BLaER1 treated with 17β-estradiol and CSF1 and Interleukin-3, amounts not matched to agents 10 nM and 100 nM (cell line): ENCODE measurements at regions not wholly inside any gene's neighbourhood (a gene's known extent, or its start where the extent isn't known, plus 50 kb on each side); places are given as distances from the start of the nearest gene placed in this dataset.

Experiments used
- H3K27ac ChIP-seq, 11 experiments: shearing (Covaris generic); formaldehyde crosslinking; 2 replicates each; pipeline ENCODE4 v1.8.1; 2022
- H3K27me3 ChIP-seq, 11 experiments: shearing (Covaris generic); formaldehyde crosslinking; 2 replicates each; pipeline ENCODE4 v1.8.1; 2022
- H3K36me3 ChIP-seq, 11 experiments: shearing (Covaris generic); formaldehyde crosslinking; 2 replicates each; pipeline ENCODE4 v1.8.1; 2022
- H3K4me1 ChIP-seq, 10 experiments: shearing (Covaris generic); formaldehyde crosslinking; 2 replicates each; pipeline ENCODE4 v1.8.1; 2022
- H3K4me2 ChIP-seq, 11 experiments: shearing (Covaris generic); formaldehyde crosslinking; 2 replicates each; pipeline ENCODE4 v1.8.1; 2022
- H3K4me3 ChIP-seq, 10 experiments: shearing (Covaris generic); formaldehyde crosslinking; 2 replicates each; pipeline ENCODE4 v1.8.1; 2022
- H3K9ac ChIP-seq, 11 experiments: shearing (Covaris generic); formaldehyde crosslinking; 2 replicates each; pipeline ENCODE4 v1.8.1; 2022
- H3K9me3 ChIP-seq, 11 experiments: shearing (Covaris generic); formaldehyde crosslinking; replicated peaks in 1 of 11; 2 replicates each; pipeline ENCODE4 v1.8.1; 2022
- H4K20me1 ChIP-seq, 11 experiments: shearing (Covaris generic); formaldehyde crosslinking; 2 replicates each; pipeline ENCODE4 v1.8.1; 2022
- Cebpa-rat ChIP-seq, 11 experiments: shearing (Covaris generic); IDR thresholded peaks; 2 replicates each; pipeline ENCODE4 v1.8.1; 2022

- H3K4me1 ChIP-seq = no peaks in the 10 kb centered on the region
- H3K27ac ChIP-seq = no peak overlapping the region
- no peaks in the 10 kb centered on the region for H4K20me1 ChIP-seq
- H3K9me3 ChIP-seq = no peaks in the 10 kb centered on the region
- no peak overlapping the region for H3K4me2 ChIP-seq
- no peak for TF ChIP-seq Cebpa-rat (IDR thresholded peaks at IDR 0.05)
- H3K36me3 ChIP-seq = no peaks in the 10 kb centered on the region
- no peak overlapping the region for H3K9ac ChIP-seq
- no peak overlapping the region for H3K4me3 ChIP-seq
- H3K27me3 ChIP-seq = no peaks in the 10 kb centered on the region
These were observed 146.5 kb upstream of the CDH6 start for GRCh38 chr5:31047007-31047406.

- Histone ChIP-seq H3K9me3 (peaks cover 0 to 7% (median 0%) of the 10 kb centered on the region in 11 experiments; a peak in 4 of 22 replicates), H4K20me1 (no peaks in the 10 kb centered on the region)
These were observed 157.1 kb upstream of the CDH6 start for GRCh38 chr5:31036411-31036810.

GRCh38 chr5:31033295-31033694 lies 160.2 kb upstream of the CDH6 start:
- H3K27ac ChIP-seq = no peak overlapping the region
- no peak overlapping the region for H3K9ac ChIP-seq
- no peaks in the 10 kb centered on the region for H3K4me1 ChIP-seq
- no peaks in the 10 kb centered on the region for H3K27me3 ChIP-seq
- H4K20me1 ChIP-seq = no peaks in the 10 kb centered on the region
- TF ChIP-seq Cebpa-rat (IDR thresholded peaks at IDR 0.05) = no peak
- H3K36me3 ChIP-seq = no peaks in the 10 kb centered on the region
- H3K9me3 ChIP-seq = no peaks in the 10 kb centered on the region
- H3K4me2 ChIP-seq = no peak overlapping the region
- H3K4me3 ChIP-seq = no peak overlapping the region

More at GRCh38 chr5:31036411-31036810, 157.1 kb upstream of the CDH6 start:
- H3K4me2 ChIP-seq = no peak overlapping the region
- H3K9ac ChIP-seq = no peak overlapping the region
- H3K36me3 ChIP-seq = no peaks in the 10 kb centered on the region
- no peaks in the 10 kb centered on the region for H3K4me1 ChIP-seq
- no peak overlapping the region for H3K27ac ChIP-seq
- H3K4me3 ChIP-seq = no peak overlapping the region
- H3K27me3 ChIP-seq = no peaks in the 10 kb centered on the region
- no peak for TF ChIP-seq Cebpa-rat (IDR thresholded peaks at IDR 0.05)

GRCh38 chr5:31029925-31030324 lies 163.6 kb upstream of the CDH6 start:
- H3K4me3 ChIP-seq = no peak overlapping the region
- H3K4me1 ChIP-seq = no peaks in the 10 kb centered on the region
- no peak overlapping the region for H3K27ac ChIP-seq
- H3K4me2 ChIP-seq = no peak overlapping the region
- H3K27me3 ChIP-seq = no peaks in the 10 kb centered on the region
- no peaks in the 10 kb centered on the region for H3K36me3 ChIP-seq
- TF ChIP-seq Cebpa-rat (IDR thresholded peaks at IDR 0.05) = no peak
- no peak overlapping the region for H3K9ac ChIP-seq
- H4K20me1 ChIP-seq = no peaks in the 10 kb centered on the region
- no peaks in the 10 kb centered on the region for H3K9me3 ChIP-seq

- Histone ChIP-seq H4K20me1 (no peaks in the 10 kb centered on the region), H3K36me3 (no peaks in the 10 kb centered on the region), H3K9ac (no peak overlapping the region), H3K4me3 (no peak overlapping the region), H3K9me3 (no peaks in the 10 kb centered on the region), H3K4me2 (no peak overlapping the region), H3K27ac (no peak overlapping the region), H3K4me1 (no peaks in the 10 kb centered on the region), H3K27me3 (no peaks in the 10 kb centered on the region)
- TF ChIP-seq Cebpa-rat (IDR thresholded peaks at IDR 0.05) = no peak
These were observed 165.8 kb upstream of the CDH6 start for GRCh38 chr5:31027721-31028120.

- H3K9me3 ChIP-seq = no peaks in the 10 kb centered on the region
- H3K36me3 ChIP-seq = no peaks in the 10 kb centered on the region
- no peaks in the 10 kb centered on the region for H3K4me1 ChIP-seq
- H3K4me2 ChIP-seq = no peak overlapping the region
- no peaks in the 10 kb centered on the region for H3K27me3 ChIP-seq
- H3K4me3 ChIP-seq = no peak overlapping the region
- no peak overlapping the region for H3K27ac ChIP-seq
- no peak overlapping the region for H3K9ac ChIP-seq
- H4K20me1 ChIP-seq = no peaks in the 10 kb centered on the region
- TF ChIP-seq Cebpa-rat (IDR thresholded peaks at IDR 0.05) = no peak
These were observed 170.4 kb upstream of the CDH6 start for GRCh38 chr5:31023105-31023504.

GRCh38 chr5:31021181-31021624 lies 172.3 kb upstream of the CDH6 start:
- TF ChIP-seq Cebpa-rat (IDR thresholded peaks at IDR 0.05) = no peak
- Histone ChIP-seq H3K36me3 (no peaks in the 10 kb centered on the region), H3K9ac (no peak overlapping the region), H3K4me3 (no peak overlapping the region), H3K9me3 (no peaks in the 10 kb centered on the region), H3K4me2 (no peak overlapping the region), H3K27ac (no peak overlapping the region), H3K27me3 (no peaks in the 10 kb centered on the region), H3K4me1 (no peaks in the 10 kb centered on the region), H4K20me1 (no peaks in the 10 kb centered on the region)

GRCh38 chr5:31008231-31008630 lies 185.3 kb upstream of the CDH6 start:
- no peak for TF ChIP-seq Cebpa-rat (IDR thresholded peaks at IDR 0.05)

GRCh38 chr5:31007672-31008071 lies 185.8 kb upstream of the CDH6 start:
- H4K20me1 ChIP-seq = no peaks in the 10 kb centered on the region
- H3K9me3 ChIP-seq = peaks cover 0 to 4% (median 0%) of the 10 kb centered on the region in 11 experiments; a peak in 3 of 22 replicates
- no peaks in the 10 kb centered on the region for H3K36me3 ChIP-seq
- TF ChIP-seq Cebpa-rat (IDR thresholded peaks at IDR 0.05) = no peak
- no peak overlapping the region for H3K4me3 ChIP-seq
- no peak overlapping the region for H3K4me2 ChIP-seq
- H3K27ac ChIP-seq = no peak overlapping the region
- no peak overlapping the region for H3K9ac ChIP-seq
- H3K27me3 ChIP-seq = no peaks in the 10 kb centered on the region
- no peaks in the 10 kb centered on the region for H3K4me1 ChIP-seq

More at GRCh38 chr5:31008231-31008630, 185.3 kb upstream of the CDH6 start:
- Histone ChIP-seq H3K9me3 (peaks cover 0 to 4% (median 0%) of the 10 kb centered on the region in 11 experiments; a peak in 3 of 22 replicates), H3K27me3 (no peaks in the 10 kb centered on the region), H3K4me1 (no peaks in the 10 kb centered on the region), H3K4me3 (no peak overlapping the region), H3K27ac (no peak overlapping the region), H4K20me1 (no peaks in the 10 kb centered on the region), H3K4me2 (no peak overlapping the region), H3K36me3 (no peaks in the 10 kb centered on the region), H3K9ac (no peak overlapping the region)

GRCh38 chr5:31000287-31000686 lies 193.2 kb upstream of the CDH6 start:
- Histone ChIP-seq H3K4me2 (no peak overlapping the region), H3K9me3 (no peaks in the 10 kb centered on the region), H3K4me3 (no peak overlapping the region), H3K4me1 (no peaks in the 10 kb centered on the region), H3K9ac (no peak overlapping the region), H3K27me3 (no peaks in the 10 kb centered on the region), H4K20me1 (no peaks in the 10 kb centered on the region), H3K27ac (no peak overlapping the region), H3K36me3 (no peaks in the 10 kb centered on the region)
- TF ChIP-seq Cebpa-rat (IDR thresholded peaks at IDR 0.05) = no peak
